SK-N-SH (cell line): ENCODE measurements at regions not wholly inside any gene's neighbourhood (a gene's known extent, or its start where the extent isn't known, plus 50 kb on each side); places are given as distances from the start of the nearest gene placed in this dataset.

Experiments
- CTCF ChIA-PET: fragments of 300-600, 350-600 bp; formaldehyde crosslinking; extraction: SDS; loops from one replicate; lab custom pipeline; 2021; lab: Yijun Ruan, JAX
- POLR2A ChIA-PET: fragments of 350-600 bp; sonication (Branson Sonifier 250); formaldehyde crosslinking; extraction: SDS; loops from one replicate; lab custom pipeline; 2020; ENCODE audit warnings: antibody characterized with exemption, inconsistent platforms; lab: Yijun Ruan, JAX
- DNase-seq: peaks from one replicate; pipeline ENCODE4 v3.0.0; 2012
- H2AFZ ChIP-seq: fragments of 200-600 bp; sonication (generic); 2 replicates; pipeline ENCODE4 v1.8.1; 2016; ENCODE audit warnings: antibody characterized with exemption, mild to moderate bottlenecking, low read depth
- H3F3A ChIP-seq: fragments of 200-600 bp; sonication (generic); replicated peaks from 2 replicates; pipeline ENCODE3; 2016; ENCODE audit warnings: antibody characterized with exemption, mild to moderate bottlenecking; ENCODE audit not compliant: insufficient read depth
- H3K27ac ChIP-seq, 2 experiments: fragments of 200-500 bp in 1 of 2; fragments of 200-600 bp in 1 of 2; sonication (Bioruptor generic) in 1 of 2; sonication (generic), shearing (Covaris generic) in 1 of 2; 2 replicates each; pipeline versions ENCODE4 v1.5.1 to v1.6.1; 2014 to 2016; ENCODE audit warnings: low read depth in 2 of 2, inconsistent platforms in 1 of 2, low read length in 1 of 2, mild to moderate bottlenecking in 1 of 2, mixed read lengths in 1 of 2
- H3K27me3 ChIP-seq: fragments of 200-600 bp; sonication (generic), shearing (Covaris generic); 2 replicates; pipeline ENCODE4 v1.6.1; 2016; ENCODE audit warnings: mixed run types; ENCODE audit not compliant: insufficient read depth
- H3K36me3 ChIP-seq, 2 experiments: fragments of 200-500 bp in 1 of 2; fragments of 200-600 bp in 1 of 2; sonication (Bioruptor generic) in 1 of 2; sonication (generic) in 1 of 2; replicated peaks in 1 of 2; 2 replicates each; pipeline versions ENCODE3 to v1.5.1; 2014 to 2016; ENCODE audit warnings: low read length in 1 of 2, mild to moderate bottlenecking in 1 of 2; ENCODE audit not compliant: insufficient read depth in 2 of 2, control insufficient read depth in 1 of 2
- H3K4me1 ChIP-seq, 2 experiments: fragments of 200-500 bp in 1 of 2; fragments of 200-600 bp in 1 of 2; sonication (Bioruptor generic) in 1 of 2; sonication (generic), shearing (Covaris generic) in 1 of 2; 2 replicates each; pipeline versions ENCODE4 v1.5.1 to v1.6.1; 2014 to 2016; ENCODE audit warnings: low read depth in 1 of 2, low read length in 1 of 2, mixed run types in 1 of 2; ENCODE audit not compliant: insufficient read depth in 2 of 2, control insufficient read depth in 1 of 2
- H3K4me2 ChIP-seq: fragments of 200-600 bp; sonication (generic), shearing (Covaris generic); 2 replicates; pipeline ENCODE4 v1.6.1; 2017; ENCODE audit warnings: mixed run types
- H3K4me3 ChIP-seq, 2 experiments: fragments of 200-500 bp in 1 of 2; fragments of 200-600 bp in 1 of 2; sonication (Bioruptor generic) in 1 of 2; sonication (generic), shearing (Covaris generic) in 1 of 2; 2 replicates each; pipeline versions ENCODE4 v1.5.1 to v1.8.1; 2014 to 2016; ENCODE audit warnings: low read depth in 2 of 2, inconsistent platforms in 1 of 2, low read length in 1 of 2, mild to moderate bottlenecking in 1 of 2, mixed read lengths in 1 of 2, moderate library complexity in 1 of 2
- H3K79me2 ChIP-seq: fragments of 200-600 bp; sonication (generic); 2 replicates; pipeline ENCODE4 v1.8.1; 2017; ENCODE audit warnings: mild to moderate bottlenecking; ENCODE audit not compliant: insufficient read depth
- H3K9ac ChIP-seq: fragments of 200-600 bp; sonication (generic); 2 replicates; pipeline ENCODE4 v1.6.1; 2017; ENCODE audit warnings: mixed run types
- H3K9me2 ChIP-seq: fragments of 200-600 bp; sonication (generic); 2 replicates; pipeline ENCODE4 v1.6.1; 2017; ENCODE audit warnings: mixed run types
- H3K9me3 ChIP-seq: fragments of 200-600 bp; sonication (generic); 2 replicates; pipeline ENCODE4 v1.6.1; 2017; ENCODE audit warnings: mixed run types, mild to moderate bottlenecking, moderate library complexity
- H4K20me1 ChIP-seq: fragments of 200-600 bp; sonication (generic); 2 replicates; pipeline ENCODE4 v1.6.1; 2017; ENCODE audit warnings: mild to moderate bottlenecking, mixed run types; ENCODE audit not compliant: insufficient read depth
- ELF1 ChIP-seq: IDR thresholded peaks from 2 replicates; pipeline ENCODE4 v1.4.0; 2012
- FOSL2 ChIP-seq: IDR thresholded peaks from 2 replicates; pipeline ENCODE4 v1.4.0; 2012; ENCODE audit warnings: low read depth, mild to moderate bottlenecking, moderate library complexity, borderline replicate concordance
- FOXJ3 ChIP-seq: sonication (generic); formaldehyde crosslinking; IDR thresholded peaks from 2 replicates; pipeline ENCODE4 v1.5.1; 2020; ENCODE audit warnings: mild to moderate bottlenecking, missing genetic modification reagents
- GABPA ChIP-seq: IDR thresholded peaks from 2 replicates; pipeline ENCODE4 v1.4.0; 2012; ENCODE audit warnings: low read depth, mild to moderate bottlenecking
- GATA2 ChIP-seq: sonication (generic); formaldehyde crosslinking; IDR thresholded peaks from 2 replicates; pipeline ENCODE4 v1.5.0; 2020; ENCODE audit warnings: mild to moderate bottlenecking, missing genetic modification reagents
- JUND ChIP-seq: IDR thresholded peaks from 2 replicates; pipeline ENCODE4 v1.4.0; 2012
- MEF2A ChIP-seq: IDR thresholded peaks from 2 replicates; pipeline ENCODE4 v1.4.0; 2012; ENCODE audit warnings: low read depth, borderline replicate concordance
- NFIC ChIP-seq: IDR thresholded peaks from 2 replicates; pipeline ENCODE4 v1.4.0; 2012; ENCODE audit warnings: borderline replicate concordance
- NRF1 ChIP-seq: IDR thresholded peaks from 2 replicates; pipeline ENCODE4 v1.6.1; 2012; ENCODE audit warnings: low read depth, mild to moderate bottlenecking, low read length
- POLR2AphosphoS5 ChIP-seq: IDR thresholded peaks from 2 replicates; pipeline ENCODE4 v1.6.1; 2012; ENCODE audit warnings: low read depth, low read length
- RAD21 ChIP-seq: IDR thresholded peaks from 2 replicates; pipeline ENCODE4 v1.6.1; 2012; ENCODE audit warnings: mild to moderate bottlenecking, low read length
- RCOR1 ChIP-seq: fragments of 150-350 bp; IDR thresholded peaks from 2 replicates; pipeline ENCODE4 v1.6.1; 2017; ENCODE audit warnings: antibody characterized with exemption, low read length
- RXRA ChIP-seq: IDR thresholded peaks from 2 replicates; pipeline ENCODE4 v1.4.0; 2012; ENCODE audit warnings: low read depth, mild to moderate bottlenecking, borderline replicate concordance
- SIN3A ChIP-seq: IDR thresholded peaks from 2 replicates; pipeline ENCODE4 v1.6.1; 2012; ENCODE audit warnings: low read depth, mild to moderate bottlenecking, low read length, moderate library complexity, borderline replicate concordance
- SMC3 ChIP-seq: IDR thresholded peaks from 2 replicates; pipeline ENCODE4 v1.6.1; 2012; ENCODE audit warnings: low read depth, low read length, improper control_type of control experiment
- TCF12 ChIP-seq: IDR thresholded peaks from 2 replicates; pipeline ENCODE4 v1.4.0; 2012
- YY1 ChIP-seq: IDR thresholded peaks from 2 replicates; pipeline ENCODE4 v1.4.0; 2012; ENCODE audit warnings: low read depth, mild to moderate bottlenecking
- WGBS: methylation state at CpG from one replicate; pipeline ENCODE4 v1.1.6; 2017; ENCODE audit warnings: low lambda C conversion rate; 5-methylcytosine and 5-hydroxymethylcytosine counted together
- TF ChIP-seq, protein P1 (sequence below): IDR thresholded peaks from 2 replicates; pipeline ENCODE4 v1.4.0; 2012; ENCODE audit warnings: low read depth
- TF ChIP-seq, protein P2 (sequence below): IDR thresholded peaks from 2 replicates; pipeline ENCODE4; 2012
- TF ChIP-seq, protein P3 (sequence below): fragments of 150-350 bp; IDR thresholded peaks from 2 replicates; pipeline ENCODE4 v1.6.1; 2017; ENCODE audit warnings: antibody characterized with exemption, low read length, low read depth, borderline replicate concordance
- TF ChIP-seq, protein P4 (sequence below): IDR thresholded peaks from 2 replicates; pipeline ENCODE4 v1.6.1; 2012; ENCODE audit warnings: mild to moderate bottlenecking, low read depth, low read length, moderate library complexity
- TF ChIP-seq, protein P5 (sequence below): fragments of 150-350 bp; IDR thresholded peaks from 2 replicates; pipeline ENCODE4 v1.6.1; 2016; ENCODE audit warnings: mild to moderate bottlenecking, low read depth, low read length
- TF ChIP-seq, protein P6 (sequence below): IDR thresholded peaks from 2 replicates; pipeline ENCODE4 v1.4.0; 2012; ENCODE audit warnings: low read depth, borderline replicate concordance

DNA sequence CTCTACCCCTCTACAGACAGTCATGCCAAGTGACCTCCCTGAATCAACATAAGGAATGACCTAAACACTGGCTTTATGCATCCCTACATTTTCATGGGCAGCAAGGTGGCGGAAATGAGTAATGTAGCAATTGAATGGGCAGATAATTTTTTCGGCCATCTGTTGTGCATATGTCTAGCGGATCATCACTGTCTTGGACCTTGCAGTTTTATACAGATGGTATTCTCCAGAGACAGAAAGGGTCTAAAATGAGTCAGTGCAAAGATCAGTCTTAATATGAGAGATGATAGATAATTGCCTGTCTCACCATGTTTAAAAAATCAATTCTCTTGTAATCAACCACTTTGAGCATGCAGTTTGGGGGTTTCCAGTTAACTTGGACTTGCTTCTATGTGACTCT lies 177.3 kb upstream of the DKK2 start (continued):
- TF ChIP-seq NFIC (peak; percentile 94), SIN3A (peak; percentile 73; the same call in 1 of the 2 replicates), RAD21 (peak; percentile 42; the same call in 1 of the 2 replicates), SMC3 (no peak), NRF1 (no peak), JUND (peak; percentile 97), ELF1 (peak; percentile 17; the same call in 1 of the 2 replicates), RXRA (peak; percentile 95), RCOR1 (peak; percentile 88), TCF12 (peak; percentile 100)
- TF ChIP-seq, protein P1, sequence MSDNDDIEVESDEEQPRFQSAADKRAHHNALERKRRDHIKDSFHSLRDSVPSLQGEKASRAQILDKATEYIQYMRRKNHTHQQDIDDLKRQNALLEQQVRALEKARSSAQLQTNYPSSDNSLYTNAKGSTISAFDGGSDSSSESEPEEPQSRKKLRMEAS, result peak; percentile 87
- TF ChIP-seq, protein P2, sequence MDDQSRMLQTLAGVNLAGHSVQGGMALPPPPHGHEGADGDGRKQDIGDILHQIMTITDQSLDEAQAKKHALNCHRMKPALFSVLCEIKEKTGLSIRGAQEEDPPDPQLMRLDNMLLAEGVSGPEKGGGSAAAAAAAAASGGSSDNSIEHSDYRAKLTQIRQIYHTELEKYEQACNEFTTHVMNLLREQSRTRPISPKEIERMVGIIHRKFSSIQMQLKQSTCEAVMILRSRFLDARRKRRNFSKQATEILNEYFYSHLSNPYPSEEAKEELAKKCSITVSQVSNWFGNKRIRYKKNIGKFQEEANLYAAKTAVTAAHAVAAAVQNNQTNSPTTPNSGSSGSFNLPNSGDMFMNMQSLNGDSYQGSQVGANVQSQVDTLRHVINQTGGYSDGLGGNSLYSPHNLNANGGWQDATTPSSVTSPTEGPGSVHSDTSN, result peak; percentile 97
- TF ChIP-seq, protein P3, sequence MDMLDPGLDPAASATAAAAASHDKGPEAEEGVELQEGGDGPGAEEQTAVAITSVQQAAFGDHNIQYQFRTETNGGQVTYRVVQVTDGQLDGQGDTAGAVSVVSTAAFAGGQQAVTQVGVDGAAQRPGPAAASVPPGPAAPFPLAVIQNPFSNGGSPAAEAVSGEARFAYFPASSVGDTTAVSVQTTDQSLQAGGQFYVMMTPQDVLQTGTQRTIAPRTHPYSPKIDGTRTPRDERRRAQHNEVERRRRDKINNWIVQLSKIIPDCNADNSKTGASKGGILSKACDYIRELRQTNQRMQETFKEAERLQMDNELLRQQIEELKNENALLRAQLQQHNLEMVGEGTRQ, result no peak
- TF ChIP-seq, protein P4, sequence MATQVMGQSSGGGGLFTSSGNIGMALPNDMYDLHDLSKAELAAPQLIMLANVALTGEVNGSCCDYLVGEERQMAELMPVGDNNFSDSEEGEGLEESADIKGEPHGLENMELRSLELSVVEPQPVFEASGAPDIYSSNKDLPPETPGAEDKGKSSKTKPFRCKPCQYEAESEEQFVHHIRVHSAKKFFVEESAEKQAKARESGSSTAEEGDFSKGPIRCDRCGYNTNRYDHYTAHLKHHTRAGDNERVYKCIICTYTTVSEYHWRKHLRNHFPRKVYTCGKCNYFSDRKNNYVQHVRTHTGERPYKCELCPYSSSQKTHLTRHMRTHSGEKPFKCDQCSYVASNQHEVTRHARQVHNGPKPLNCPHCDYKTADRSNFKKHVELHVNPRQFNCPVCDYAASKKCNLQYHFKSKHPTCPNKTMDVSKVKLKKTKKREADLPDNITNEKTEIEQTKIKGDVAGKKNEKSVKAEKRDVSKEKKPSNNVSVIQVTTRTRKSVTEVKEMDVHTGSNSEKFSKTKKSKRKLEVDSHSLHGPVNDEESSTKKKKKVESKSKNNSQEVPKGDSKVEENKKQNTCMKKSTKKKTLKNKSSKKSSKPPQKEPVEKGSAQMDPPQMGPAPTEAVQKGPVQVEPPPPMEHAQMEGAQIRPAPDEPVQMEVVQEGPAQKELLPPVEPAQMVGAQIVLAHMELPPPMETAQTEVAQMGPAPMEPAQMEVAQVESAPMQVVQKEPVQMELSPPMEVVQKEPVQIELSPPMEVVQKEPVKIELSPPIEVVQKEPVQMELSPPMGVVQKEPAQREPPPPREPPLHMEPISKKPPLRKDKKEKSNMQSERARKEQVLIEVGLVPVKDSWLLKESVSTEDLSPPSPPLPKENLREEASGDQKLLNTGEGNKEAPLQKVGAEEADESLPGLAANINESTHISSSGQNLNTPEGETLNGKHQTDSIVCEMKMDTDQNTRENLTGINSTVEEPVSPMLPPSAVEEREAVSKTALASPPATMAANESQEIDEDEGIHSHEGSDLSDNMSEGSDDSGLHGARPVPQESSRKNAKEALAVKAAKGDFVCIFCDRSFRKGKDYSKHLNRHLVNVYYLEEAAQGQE, result no peak

DNA sequence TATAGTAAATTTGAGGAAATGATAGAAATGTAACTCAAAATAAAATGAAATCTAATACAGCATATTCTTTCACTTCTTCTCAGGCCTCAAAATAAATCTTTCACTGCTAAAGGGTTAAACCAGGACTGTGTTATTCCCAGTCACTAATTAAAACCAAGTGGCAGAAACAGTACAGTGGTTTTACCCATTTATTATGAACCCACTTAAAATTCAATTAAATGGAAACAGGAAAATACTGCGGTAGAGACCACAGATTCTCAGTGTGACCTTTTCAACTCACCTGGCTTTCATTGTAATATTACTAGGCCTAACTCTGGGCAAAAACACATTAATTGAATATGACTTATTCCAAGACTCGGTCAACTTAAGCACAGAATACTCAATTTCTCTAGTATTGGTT lies 176.5 kb upstream of the DKK2 start:
- H3K79me2 ChIP-seq, result no peaks in the 10 kb centered on the region
- CTCF ChIA-PET, result interaction anchor here (0.7 kb wide), 1 partner anchor 14 kb away, joined by 3 read pairs; no protein-coding TSS in a partner anchor
- 15% methylated on average over 2 of the region's 2 CpGs for WGBS
- peak; percentile 71 for TF ChIP-seq RCOR1
- TF ChIP-seq, protein P5, sequence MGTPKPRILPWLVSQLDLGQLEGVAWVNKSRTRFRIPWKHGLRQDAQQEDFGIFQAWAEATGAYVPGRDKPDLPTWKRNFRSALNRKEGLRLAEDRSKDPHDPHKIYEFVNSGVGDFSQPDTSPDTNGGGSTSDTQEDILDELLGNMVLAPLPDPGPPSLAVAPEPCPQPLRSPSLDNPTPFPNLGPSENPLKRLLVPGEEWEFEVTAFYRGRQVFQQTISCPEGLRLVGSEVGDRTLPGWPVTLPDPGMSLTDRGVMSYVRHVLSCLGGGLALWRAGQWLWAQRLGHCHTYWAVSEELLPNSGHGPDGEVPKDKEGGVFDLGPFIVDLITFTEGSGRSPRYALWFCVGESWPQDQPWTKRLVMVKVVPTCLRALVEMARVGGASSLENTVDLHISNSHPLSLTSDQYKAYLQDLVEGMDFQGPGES, result no peak
- 0 out of 2 replicates have a peak, but pooled peaks have one; percentile 19 for TF ChIP-seq FOSL2
- TF ChIP-seq GABPA, result 0 out of 2 replicates have a peak, but pooled peaks have one; percentile 15
- TF ChIP-seq JUND, result peak; percentile 70
- TF ChIP-seq SMC3, result no peak
- TF ChIP-seq POLR2AphosphoS5, result peak; percentile 95
- no peak for TF ChIP-seq GATA2 (CRISPR knock-in tag)
- no peak for TF ChIP-seq ELF1
- TF ChIP-seq MEF2A, result peak; percentile 36; the same call in 1 of the 2 replicates
- TF ChIP-seq RAD21, result no peak
- TF ChIP-seq, protein P6, sequence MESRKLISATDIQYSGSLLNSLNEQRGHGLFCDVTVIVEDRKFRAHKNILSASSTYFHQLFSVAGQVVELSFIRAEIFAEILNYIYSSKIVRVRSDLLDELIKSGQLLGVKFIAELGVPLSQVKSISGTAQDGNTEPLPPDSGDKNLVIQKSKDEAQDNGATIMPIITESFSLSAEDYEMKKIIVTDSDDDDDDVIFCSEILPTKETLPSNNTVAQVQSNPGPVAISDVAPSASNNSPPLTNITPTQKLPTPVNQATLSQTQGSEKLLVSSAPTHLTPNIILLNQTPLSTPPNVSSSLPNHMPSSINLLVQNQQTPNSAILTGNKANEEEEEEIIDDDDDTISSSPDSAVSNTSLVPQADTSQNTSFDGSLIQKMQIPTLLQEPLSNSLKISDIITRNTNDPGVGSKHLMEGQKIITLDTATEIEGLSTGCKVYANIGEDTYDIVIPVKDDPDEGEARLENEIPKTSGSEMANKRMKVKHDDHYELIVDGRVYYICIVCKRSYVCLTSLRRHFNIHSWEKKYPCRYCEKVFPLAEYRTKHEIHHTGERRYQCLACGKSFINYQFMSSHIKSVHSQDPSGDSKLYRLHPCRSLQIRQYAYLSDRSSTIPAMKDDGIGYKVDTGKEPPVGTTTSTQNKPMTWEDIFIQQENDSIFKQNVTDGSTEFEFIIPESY, result 0 out of 2 replicates have a peak, but pooled peaks have one; percentile 32
- no peak for TF ChIP-seq YY1
- no peak for TF ChIP-seq FOXJ3 (CRISPR knock-in tag)
- peak; percentile 98 for TF ChIP-seq TCF12

More for the DNA sequence above, 176.5 kb upstream of the DKK2 start:
- H2AFZ ChIP-seq, result no peak overlapping the region
- no peaks in the 10 kb centered on the region for H4K20me1 ChIP-seq
- DNase-seq, result peak; percentile 48
- no peaks in the 10 kb centered on the region for H3K9me3 ChIP-seq
- H3K4me3 ChIP-seq, result no peak overlapping the region
- no peaks in the 10 kb centered on the region for H3K27me3 ChIP-seq
- no peaks in the 10 kb centered on the region for H3K36me3 ChIP-seq
- peak overlapping the region; percentile 83 to 100 for H3K27ac ChIP-seq
- H3K9ac ChIP-seq, result no peak overlapping the region
- H3K4me1 ChIP-seq, result peaks cover 27 to 36% of the 10 kb centered on the region in 2 experiments
- no peaks in the 10 kb centered on the region for H3K9me2 ChIP-seq
- peak overlapping the region; percentile 29; the same call in 1 of the 2 replicates for H3K4me2 ChIP-seq
- POLR2A ChIA-PET, result no interaction called here
- peaks cover 23% of the 10 kb centered on the region for H3F3A ChIP-seq
